Effector CD4-positive, alpha-beta T cell (primary cell): ENCODE measurements at regions not wholly inside any gene's neighbourhood (a gene's known extent, or its start where the extent isn't known, plus 50 kb on each side); places are given as distances from the start of the nearest gene placed in this dataset.
"Not testable (repeated sequence)": the region's sequence is repeated elsewhere in the genome, so short reads cannot be mapped to it uniquely, and the experiment has no call there.

ENCODE experiments used
- DNase-seq: peaks from one replicate; pipeline ENCODE4 v3.0.0-alpha.2; 2020

DNA sequence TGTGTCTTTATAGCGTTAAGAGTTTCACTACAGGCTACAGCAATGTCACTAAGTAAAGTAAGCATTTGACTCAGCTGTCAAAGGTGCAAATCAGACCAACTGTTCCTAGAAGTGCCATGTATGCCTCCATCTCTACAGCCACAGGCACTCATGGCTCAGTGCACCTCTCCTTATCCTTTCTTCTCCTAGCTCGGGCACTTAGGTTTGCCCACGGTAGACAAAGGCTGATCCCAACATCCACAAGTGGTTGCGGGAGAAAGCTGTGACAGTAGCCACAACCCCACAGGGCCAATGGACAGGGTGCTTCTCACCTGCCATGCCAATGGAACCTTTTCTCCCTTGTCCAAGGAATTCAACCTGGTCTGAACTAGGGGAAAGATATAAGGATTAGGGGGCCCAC lies 228.5 kb upstream of the EXOC2 start:
- no peak for DNase-seq

- DNase-seq: no peak
Measured at GRCh38 chr6:920512-920911, 227.6 kb upstream of the EXOC2 start.

DNA sequence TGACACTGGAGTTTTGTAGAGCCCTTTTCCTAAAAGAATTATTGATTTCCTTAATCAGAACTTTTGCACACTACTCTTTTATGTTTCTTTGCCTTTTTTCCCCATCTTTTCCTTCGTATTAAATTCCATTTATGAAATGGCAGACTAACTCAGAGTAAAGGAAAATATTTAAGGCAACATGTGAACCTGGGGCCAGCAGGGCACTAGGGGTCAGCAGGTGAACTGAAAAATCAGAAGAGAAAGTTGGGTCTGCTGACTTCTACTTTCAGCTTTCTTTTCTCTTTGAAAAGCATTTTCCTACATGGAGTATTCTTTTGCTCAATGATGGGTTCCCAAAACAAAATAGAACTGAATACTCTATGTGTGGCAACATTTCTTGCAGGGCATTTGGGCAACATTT lies 226.6 kb upstream of the EXOC2 start:
- no peak for DNase-seq

DNA sequence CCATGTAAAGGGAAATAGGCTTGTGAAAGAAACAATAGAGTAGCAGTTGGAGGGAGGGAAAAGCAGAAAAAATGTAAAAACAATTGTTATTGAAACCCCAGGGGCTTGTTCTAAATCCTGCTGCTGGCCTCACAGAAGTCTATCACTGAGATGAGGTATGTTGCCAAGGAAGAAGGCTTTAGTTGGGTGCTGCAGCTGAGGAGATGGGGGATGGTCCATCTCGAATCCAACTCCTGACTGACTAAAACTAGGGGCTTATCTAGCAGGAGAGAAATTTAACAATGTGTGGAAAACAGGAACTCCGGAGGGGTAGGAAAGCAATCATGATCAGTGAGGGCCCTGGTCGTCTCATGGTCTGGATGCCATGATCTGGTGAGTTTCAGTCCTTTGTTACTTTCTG lies 225.0 kb upstream of the EXOC2 start:
- DNase-seq: no peak

DNA sequence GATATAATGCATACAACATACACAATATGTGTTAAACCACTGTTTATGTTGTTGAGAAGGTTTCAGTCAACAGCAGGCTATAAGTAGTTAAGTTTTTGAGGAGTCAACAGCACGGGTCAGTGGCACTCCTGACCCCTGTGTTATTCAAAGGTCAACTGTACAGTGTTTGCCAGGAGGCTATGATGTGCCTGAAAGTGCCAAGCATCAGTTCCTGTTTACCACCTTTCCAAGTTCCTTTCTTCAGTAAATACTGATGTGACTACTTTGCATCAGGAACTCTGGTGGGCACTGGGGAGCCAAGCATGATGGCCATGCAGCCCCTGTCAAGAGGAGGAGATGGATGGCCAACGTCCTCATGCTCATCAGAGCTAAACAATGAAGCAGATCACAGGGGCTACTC lies 224.4 kb upstream of the EXOC2 start:
- DNase-seq: no peak

GRCh38 chr6:916131-916530 lies 223.2 kb upstream of the EXOC2 start:
- DNase-seq: no peak

DNA sequence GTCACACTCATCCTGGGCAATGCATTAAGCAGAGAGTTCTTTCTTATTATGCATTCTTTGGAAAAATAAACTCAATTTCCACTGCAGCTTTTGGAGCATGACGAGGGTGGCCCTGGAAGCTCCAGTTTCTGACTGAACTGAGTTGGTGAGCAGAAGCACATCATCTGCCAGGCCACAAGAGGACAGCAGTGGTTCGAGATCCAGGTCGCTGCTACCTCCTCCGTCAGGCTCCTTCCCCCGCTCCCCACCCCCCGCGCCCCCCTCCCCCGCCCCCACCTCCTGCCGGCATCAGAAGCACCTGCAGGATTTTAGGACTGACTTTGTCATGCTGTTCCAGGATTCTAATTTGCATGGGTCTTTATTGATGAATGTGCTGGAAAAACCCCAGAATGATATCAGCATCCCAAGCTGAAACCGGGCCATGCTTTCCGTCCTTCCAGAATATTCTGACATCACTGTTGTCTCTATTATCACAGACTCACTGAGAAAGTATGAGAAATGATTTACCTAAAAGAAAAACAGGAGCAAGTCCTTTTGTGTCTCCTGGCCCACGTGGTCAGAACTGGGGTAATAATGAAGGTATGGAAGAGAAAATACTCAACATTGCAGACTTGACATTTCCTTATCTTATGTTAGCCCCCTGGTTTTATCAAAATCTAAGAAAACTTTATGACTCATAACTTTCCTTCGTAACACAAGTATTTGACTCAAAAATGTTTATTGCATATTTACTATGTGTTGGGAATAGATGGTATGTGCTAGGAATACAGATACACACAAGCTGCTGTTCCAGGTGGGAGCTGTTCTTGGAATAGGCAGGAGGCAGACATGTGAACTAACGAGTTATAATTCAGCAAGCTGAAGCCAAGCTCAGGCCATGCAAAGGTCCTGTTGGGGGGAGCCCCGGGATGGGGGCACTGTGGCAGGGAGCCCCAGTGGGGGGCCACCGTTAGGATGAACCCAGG lies 220.2 kb upstream of the EXOC2 start:
- DNase-seq: no peak

- DNase-seq: no peak
Measured at GRCh38 chr6:907928-908327, 215.0 kb upstream of the EXOC2 start.

GRCh38 chr6:906920-907319 lies 214.0 kb upstream of the EXOC2 start:
- DNase-seq: no peak

GRCh38 chr6:905556-905955 lies 212.6 kb upstream of the EXOC2 start:
- DNase-seq: no peak

DNA sequence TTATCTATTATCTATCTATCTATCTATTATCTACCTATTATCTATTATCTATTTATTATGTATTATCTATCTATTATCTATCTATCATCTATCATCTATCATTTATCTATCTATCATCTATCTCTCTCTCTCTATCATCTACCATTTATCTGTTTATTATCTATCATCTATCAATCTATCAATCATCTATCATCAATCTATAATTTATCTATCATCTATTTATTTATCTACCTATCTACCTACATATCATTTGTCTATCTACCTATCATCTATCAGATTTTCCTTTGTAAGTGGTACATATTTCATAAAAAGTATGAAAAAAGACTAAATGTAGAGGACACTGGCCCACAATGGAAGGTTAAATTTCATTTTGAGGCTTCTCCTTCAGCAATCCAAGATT lies 212.1 kb upstream of the EXOC2 start:
- no peak for DNase-seq

GRCh38 chr6:903761-904160 lies 210.8 kb upstream of the EXOC2 start:
- DNase-seq: no peak

GRCh38 chr6:901696-902460 lies 208.9 kb upstream of the EXOC2 start:
- no peak for DNase-seq

DNA sequence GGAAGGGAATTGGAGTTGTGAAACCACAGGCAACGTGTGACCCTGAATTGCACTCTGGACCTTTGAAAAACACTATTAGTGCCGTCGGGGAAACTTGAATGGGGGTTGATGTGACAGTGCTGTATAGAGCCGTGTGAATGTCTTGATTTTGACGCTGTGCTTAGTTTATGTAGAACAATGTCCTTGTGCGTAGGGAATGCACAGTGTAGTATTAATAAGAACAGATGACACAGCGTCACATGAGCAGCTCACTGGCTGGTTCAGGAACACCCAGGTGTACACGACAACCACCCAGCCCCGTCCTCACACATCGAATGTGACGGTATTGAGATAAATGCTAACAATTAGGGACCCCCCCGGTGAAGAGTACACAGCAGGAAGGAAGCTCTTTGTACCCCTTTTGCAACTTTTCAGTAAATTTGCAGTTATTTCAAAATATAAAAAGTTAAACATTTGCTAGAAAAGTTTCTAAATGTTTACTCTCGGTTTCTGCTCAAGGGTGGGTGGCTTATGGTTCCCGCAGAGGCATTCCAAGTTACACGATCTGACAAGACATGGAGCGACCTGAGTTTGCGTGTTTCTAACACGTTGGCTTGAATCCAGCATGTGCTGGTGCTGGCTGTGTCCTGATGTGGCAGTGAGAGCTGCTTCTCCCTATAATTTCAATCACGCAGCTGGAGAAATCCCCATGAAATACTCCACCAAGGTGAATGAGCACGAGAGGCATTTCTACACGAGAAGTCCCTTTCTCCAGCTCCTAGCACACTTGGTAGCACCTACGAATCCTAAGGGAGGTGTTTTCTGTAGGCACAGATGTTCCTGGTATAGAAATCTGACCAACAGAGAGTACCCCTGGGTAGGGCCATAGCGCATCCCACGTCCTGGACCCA lies 208.0 kb upstream of the EXOC2 start:
- DNase-seq: no peak

DNA sequence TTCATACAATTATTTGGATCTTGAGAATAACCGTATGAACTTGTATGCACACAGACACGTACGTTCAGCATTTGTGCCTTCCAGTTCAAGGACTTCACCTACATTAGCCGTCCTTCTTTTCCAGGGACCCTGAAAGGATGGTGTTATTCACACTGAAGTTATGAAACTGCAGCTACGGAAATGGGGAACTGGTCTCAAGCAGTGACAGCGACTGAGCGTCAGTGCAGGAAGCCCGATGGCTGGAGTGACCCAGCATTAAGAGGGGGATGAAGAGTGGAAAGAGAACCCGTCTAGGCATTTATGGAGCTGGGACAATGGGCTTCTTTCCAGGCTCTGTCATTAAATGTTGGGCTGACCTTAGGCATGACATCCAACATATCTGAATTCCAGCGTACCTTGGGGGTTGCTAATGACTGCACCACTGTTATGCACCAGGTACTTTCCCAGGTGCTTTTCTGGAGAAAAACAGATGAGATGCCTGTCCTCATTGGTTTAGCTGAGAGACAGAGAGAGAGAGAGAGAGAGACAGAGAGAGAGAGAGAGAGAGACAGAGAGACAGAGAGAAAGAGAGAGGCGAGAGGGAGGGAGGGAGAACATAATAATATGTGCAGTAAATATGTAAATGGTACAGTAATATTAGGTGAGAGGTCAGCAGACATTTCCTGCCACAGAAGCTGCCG lies 204.7 kb upstream of the EXOC2 start:
- DNase-seq: no peak

GRCh38 chr6:894274-894673 lies 201.3 kb upstream of the EXOC2 start:
- no peak for DNase-seq

- DNase-seq: no peak
Measured at GRCh38 chr6:890995-891394, 198.1 kb upstream of the EXOC2 start.

GRCh38 chr6:890201-890600 lies 197.3 kb upstream of the EXOC2 start:
- DNase-seq: no peak

DNA sequence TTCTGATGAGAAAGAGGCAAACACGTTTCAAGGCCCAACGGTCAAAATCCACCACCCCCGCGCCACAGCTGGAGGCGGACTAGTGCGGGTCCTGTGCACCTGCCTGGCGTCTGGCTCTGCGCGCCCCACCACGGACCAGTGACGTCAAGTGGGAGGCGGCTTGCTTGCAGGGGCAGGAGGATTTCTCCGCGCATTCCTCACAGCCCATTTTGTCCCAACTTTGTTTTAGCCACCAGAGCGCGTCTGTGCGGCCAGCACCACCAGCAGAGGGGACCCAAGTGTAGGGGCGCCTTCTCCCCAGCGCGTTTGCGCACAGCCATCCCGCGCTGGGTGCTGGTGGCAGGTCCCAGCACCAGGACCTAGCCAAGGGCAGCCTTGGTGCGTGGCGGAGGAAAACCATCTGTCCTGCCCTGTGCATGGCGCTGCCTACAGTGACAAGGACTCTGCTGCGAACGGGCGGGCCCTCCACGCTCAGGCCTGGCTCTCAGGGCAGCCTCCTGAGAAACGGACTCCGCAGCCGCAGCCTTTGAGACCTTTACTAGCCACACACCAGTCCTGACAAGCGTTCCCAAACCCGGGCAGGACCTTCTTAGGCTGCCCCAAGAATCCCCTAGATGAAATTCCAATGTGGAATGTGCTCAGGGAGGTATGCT lies 194.8 kb upstream of the EXOC2 start:
- DNase-seq: no peak

DNA sequence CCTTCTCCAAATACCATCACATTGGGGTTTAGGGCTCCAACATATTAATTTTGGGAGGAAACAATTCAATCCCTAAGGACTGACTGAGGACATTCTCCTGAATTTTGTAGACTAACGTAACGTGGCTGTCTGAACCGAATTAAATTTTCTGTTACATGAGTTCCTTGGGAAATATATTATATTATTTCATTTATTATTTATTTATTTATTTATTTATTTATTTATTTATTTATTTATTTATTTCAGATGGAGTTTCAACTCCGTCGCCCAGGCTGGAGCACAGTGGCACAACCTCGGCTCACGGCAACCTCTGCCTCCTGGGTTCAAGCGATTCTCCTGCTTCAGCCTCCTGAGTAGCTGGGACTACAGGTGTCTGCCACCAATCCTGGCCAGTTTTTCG lies 193.2 kb upstream of the EXOC2 start:
- not testable (repeated sequence) for DNase-seq

DNA sequence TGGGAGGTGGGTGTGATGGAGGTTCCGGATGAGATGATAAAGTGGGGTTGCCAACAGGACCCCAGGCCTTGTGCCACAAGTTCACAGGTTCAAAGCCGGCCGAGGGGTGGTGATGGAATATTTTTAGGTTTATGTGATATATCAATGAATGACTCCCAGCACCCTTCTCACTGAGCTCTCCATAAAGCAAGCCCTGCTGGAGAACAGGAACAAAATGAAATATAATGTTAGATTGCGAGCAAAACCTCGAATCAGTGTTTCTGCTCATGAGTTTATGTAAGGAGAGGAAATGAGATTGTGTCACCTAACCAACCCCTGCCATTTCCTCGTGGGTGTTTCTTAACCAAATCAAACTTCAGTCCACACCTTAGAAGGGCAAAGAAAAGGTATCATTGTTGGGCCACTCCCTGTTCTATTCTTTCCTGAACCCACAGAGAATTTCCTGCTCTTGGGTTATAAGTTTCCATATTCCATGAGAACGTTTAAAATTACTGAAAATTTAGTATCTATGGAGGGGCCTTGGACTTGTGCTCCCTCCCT lies 192.2 kb upstream of the EXOC2 start:
- no peak for DNase-seq

DNA sequence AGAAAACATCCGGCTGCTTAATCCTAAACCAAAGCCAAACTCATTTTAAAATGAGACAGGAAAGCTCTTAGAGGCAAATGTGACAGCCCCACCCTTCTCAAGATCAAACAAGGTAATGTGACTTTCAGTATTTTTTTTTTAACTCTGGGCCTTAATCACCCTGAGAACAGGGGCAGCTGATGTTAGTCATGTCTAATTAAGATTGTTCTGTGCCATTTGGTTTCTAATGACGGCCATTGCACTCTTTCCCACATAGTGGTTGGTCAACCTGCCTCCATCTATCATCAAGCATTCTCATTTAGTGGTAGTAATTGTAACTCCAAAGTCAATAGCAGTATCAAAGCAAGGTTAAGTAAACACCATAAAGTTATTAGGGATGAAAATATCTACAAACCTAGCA lies 191.6 kb upstream of the EXOC2 start:
- DNase-seq: no peak
